ENCODE measurements at regions not wholly inside any gene's neighbourhood (a gene's known extent, or its start where the extent isn't known, plus 50 kb on each side); places are given as distances from the start of the nearest gene placed in this dataset.

DNA sequence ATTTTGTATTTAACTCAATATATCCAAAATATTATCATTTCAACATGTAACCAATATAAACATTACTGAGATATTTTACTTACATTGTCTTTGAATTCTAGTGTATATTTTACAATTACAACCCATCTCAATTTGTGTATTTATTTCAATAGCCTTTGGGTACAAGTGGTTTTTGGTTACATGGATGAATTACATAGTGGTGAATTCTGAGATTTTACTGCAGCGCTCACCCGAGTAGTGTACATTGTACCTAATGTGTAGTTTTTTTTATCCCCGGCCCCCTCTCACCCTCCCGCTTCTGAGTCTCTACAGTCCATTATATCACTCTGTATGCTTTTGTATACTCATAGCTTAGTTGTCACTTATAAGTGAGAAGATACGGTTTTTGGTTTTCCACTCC lies 117.0 kb upstream of the GALNT2 start:
- TF ChIP-seq, protein P1, sequence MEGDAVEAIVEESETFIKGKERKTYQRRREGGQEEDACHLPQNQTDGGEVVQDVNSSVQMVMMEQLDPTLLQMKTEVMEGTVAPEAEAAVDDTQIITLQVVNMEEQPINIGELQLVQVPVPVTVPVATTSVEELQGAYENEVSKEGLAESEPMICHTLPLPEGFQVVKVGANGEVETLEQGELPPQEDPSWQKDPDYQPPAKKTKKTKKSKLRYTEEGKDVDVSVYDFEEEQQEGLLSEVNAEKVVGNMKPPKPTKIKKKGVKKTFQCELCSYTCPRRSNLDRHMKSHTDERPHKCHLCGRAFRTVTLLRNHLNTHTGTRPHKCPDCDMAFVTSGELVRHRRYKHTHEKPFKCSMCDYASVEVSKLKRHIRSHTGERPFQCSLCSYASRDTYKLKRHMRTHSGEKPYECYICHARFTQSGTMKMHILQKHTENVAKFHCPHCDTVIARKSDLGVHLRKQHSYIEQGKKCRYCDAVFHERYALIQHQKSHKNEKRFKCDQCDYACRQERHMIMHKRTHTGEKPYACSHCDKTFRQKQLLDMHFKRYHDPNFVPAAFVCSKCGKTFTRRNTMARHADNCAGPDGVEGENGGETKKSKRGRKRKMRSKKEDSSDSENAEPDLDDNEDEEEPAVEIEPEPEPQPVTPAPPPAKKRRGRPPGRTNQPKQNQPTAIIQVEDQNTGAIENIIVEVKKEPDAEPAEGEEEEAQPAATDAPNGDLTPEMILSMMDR (IDR thresholded peaks at IDR 0.05; ENCODE audit: control extremely low read depth in 1 of 3, insufficient read depth in 1 of 3, low read depth in 1 of 3, low read length in 3 of 3): no peak
- TF ChIP-seq POLR2AphosphoS5 (IDR thresholded peaks at IDR 0.05; ENCODE audit: low read depth, low read length) (no peak), POLR2A (IDR thresholded peaks at IDR 0.05; ENCODE audit: control extremely low read depth in 1 of 2, low read depth in 2 of 2, low read length in 2 of 2) (no peak), KDM1A (IDR thresholded peaks at IDR 0.05; ENCODE audit: borderline replicate concordance, low read length) (no peak), PHF8 (conservative IDR thresholded peaks at IDR 0.05; ENCODE audit: low read depth, low read length) (no peak), HDAC6 (IDR thresholded peaks at IDR 0.05; ENCODE audit: low read depth, low read length) (no peak), EP300 (IDR thresholded peaks at IDR 0.05; ENCODE audit: borderline replicate concordance in 1 of 2, low read depth in 2 of 2, low read length in 2 of 2) (no peak), EZH2 (IDR thresholded peaks at IDR 0.05; ENCODE audit: low read depth, low read length, severe bottlenecking) (no peak), TCF12 (IDR thresholded peaks at IDR 0.05; ENCODE audit: low read depth, low read length) (no peak), RAD21 (IDR thresholded peaks at IDR 0.05 in 1 of 2, conservative IDR thresholded peaks at IDR 0.05 in 1 of 2; ENCODE audit: low read depth in 2 of 2, low read length in 2 of 2) (no peak)
- TF ChIP-seq, protein P2, sequence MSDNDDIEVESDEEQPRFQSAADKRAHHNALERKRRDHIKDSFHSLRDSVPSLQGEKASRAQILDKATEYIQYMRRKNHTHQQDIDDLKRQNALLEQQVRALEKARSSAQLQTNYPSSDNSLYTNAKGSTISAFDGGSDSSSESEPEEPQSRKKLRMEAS (IDR thresholded peaks at IDR 0.05): no peak
